HG03432 (cell line): ENCODE measurements at regions not wholly inside any gene's neighbourhood (a gene's known extent, or its start where the extent isn't known, plus 50 kb on each side); places are given as distances from the start of the nearest gene placed in this dataset.

ENCODE experiments used
- ATAC-seq: cut with Tn5 transposase; IDR thresholded peaks from one replicate; pipeline ENCODE4 v1.9.1; 2021; ENCODE audit warnings: mild to moderate bottlenecking, moderate library complexity; ENCODE audit not compliant: unreplicated experiment

GRCh38 chr5:117207088-117207668 lies 632.6 kb upstream of the SEMA6A start:
- no peak for ATAC-seq

GRCh38 chr5:117205894-117206293 lies 631.3 kb upstream of the SEMA6A start:
- peak; percentile 24 for ATAC-seq

GRCh38 chr5:117204926-117205869 lies 630.6 kb upstream of the SEMA6A start:
- ATAC-seq: peak; percentile 35

GRCh38 chr5:117204404-117204803 lies 629.8 kb upstream of the SEMA6A start:
- no peak for ATAC-seq

- no peak for ATAC-seq
Measured at GRCh38 chr5:117203584-117203983, 629.0 kb upstream of the SEMA6A start.

GRCh38 chr5:117201001-117201400 lies 626.4 kb upstream of the SEMA6A start:
- no peak for ATAC-seq

GRCh38 chr5:117195076-117195475 lies 620.5 kb upstream of the SEMA6A start:
- no peak for ATAC-seq

- ATAC-seq: no peak
Measured at GRCh38 chr5:117191251-117191650, 616.6 kb upstream of the SEMA6A start.

GRCh38 chr5:117189784-117190183 lies 615.2 kb upstream of the SEMA6A start:
- ATAC-seq: no peak

GRCh38 chr5:117188211-117188610 lies 613.6 kb upstream of the SEMA6A start:
- ATAC-seq: no peak

- ATAC-seq: no peak
Measured at GRCh38 chr5:117186751-117187150, 612.1 kb upstream of the SEMA6A start.

- no peak for ATAC-seq
Measured at GRCh38 chr5:117183326-117183725, 608.7 kb upstream of the SEMA6A start.

GRCh38 chr5:117182104-117182503 lies 607.5 kb upstream of the SEMA6A start:
- no peak for ATAC-seq

- peak; percentile 67 for ATAC-seq
Measured at GRCh38 chr5:117177302-117177701, 602.7 kb upstream of the SEMA6A start.

GRCh38 chr5:117165068-117165467 lies 590.4 kb upstream of the SEMA6A start:
- ATAC-seq: no peak

GRCh38 chr5:117161718-117162335 lies 587.2 kb upstream of the SEMA6A start:
- no peak for ATAC-seq

GRCh38 chr5:117160391-117160790 lies 585.8 kb upstream of the SEMA6A start:
- no peak for ATAC-seq

- ATAC-seq: no peak
Measured at GRCh38 chr5:117149312-117149711, 574.7 kb upstream of the SEMA6A start.

- no peak for ATAC-seq
Measured at GRCh38 chr5:117144086-117144485, 569.5 kb upstream of the SEMA6A start.

GRCh38 chr5:117143406-117143805 lies 568.8 kb upstream of the SEMA6A start:
- no peak for ATAC-seq

GRCh38 chr5:117138523-117138922 lies 563.9 kb upstream of the SEMA6A start:
- no peak for ATAC-seq

GRCh38 chr5:117135851-117136250 lies 561.2 kb upstream of the SEMA6A start:
- ATAC-seq: no peak
